Right cardiac atrium (tissue), 5 donors: ENCODE measurements at regions not wholly inside any gene's neighbourhood (a gene's known extent, or its start where the extent isn't known, plus 50 kb on each side); places are given as distances from the start of the nearest gene placed in this dataset.
A peak's percentile ranks its signal among the peaks of the same experiment; 100 is the strongest.
"Not testable (repeated sequence)": the region's sequence is repeated elsewhere in the genome, so short reads cannot be mapped to it uniquely, and the experiment has no call there.

ENCODE experiments used
- ATAC-seq, 2 donors: fragments of 200-7000 bp; cut with Tn5 transposase; one replicate each; pipeline versions ENCODE4 v1.8.0 to v1.9.1; 2020; ENCODE audit warnings: moderate library complexity in 2 of 2, mild to moderate bottlenecking in 1 of 2
- DNase-seq, 3 donors: peaks; one replicate each; pipeline ENCODE4 v3.0.0-alpha.2; 2020
- H3K27ac ChIP-seq: one replicate; pipeline ENCODE4 v1.5.1; 2013; ENCODE audit warnings: mild to moderate bottlenecking, low read length, control low read depth, moderate library complexity
- H3K27me3 ChIP-seq: one replicate; pipeline ENCODE4 v1.6.1; 2013; ENCODE audit not compliant: control insufficient read depth, insufficient read depth
- H3K4me1 ChIP-seq: one replicate; pipeline ENCODE4 v1.6.1; 2013; ENCODE audit warnings: low read length; ENCODE audit not compliant: control insufficient read depth, insufficient read depth
- H3K4me3 ChIP-seq: one replicate; pipeline ENCODE4 v1.5.1; 2013; ENCODE audit warnings: low read length, control low read depth
- H3K9me3 ChIP-seq: one replicate; pipeline ENCODE4 v1.6.1; 2013; ENCODE audit warnings: low read length; ENCODE audit not compliant: control insufficient read depth
- WGBS: extraction: QIAGEN DNeasy Blood & Tissue Kit; methylation state at CpG from one replicate; pipeline ENCODE4 v1.1.7; 2013; 5-methylcytosine and 5-hydroxymethylcytosine counted together
- intact Hi-C, 4 donors: fragments of 100-400 bp; cut with DNase I; formaldehyde crosslinking; loops; one replicate each; pipeline versions ENCODE4 v1.11.0 to v1.14.0; 2022 to 2023
- donor health status: healthy with polysubstance abuse.
- donor health status: DM: no; HTN: yes; CAD: no.
- donor health status: DM: no; HTN: no; CAD: no.
- donor health status: DM: no; HTN: yes; CAD: no; lungs with severe emphysema.
- donor health status: DM: yes; HTN: yes; CAD: no.

DNA sequence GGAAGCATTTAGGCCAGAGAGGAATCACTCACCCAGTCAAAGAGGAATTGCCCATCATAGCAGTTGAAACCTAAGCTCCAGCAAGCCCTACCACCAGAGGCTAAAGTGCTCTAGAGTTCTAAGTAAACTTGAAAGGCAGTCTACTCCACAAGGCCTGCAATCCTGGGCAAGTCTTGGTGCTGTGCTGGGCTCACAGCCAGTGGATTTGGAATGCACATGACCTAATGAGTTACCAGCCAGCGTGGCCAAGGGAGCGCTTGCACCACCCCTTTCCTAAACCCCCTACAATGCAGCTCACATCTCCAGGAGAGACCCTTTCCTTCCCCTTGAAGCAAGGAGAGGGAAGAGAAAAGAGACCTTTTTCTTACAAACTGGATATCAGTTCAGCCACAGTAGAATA is 445.7 kb downstream of the GASK1B start:
- Histone ChIP-seq H3K4me1 (no peaks in the 10 kb centered on the region), H3K27ac (no peak overlapping the region), H3K27me3 (no peaks in the 10 kb centered on the region), H3K4me3 (no peak overlapping the region), H3K9me3 (no peaks in the 10 kb centered on the region)
- DNase-seq (no peak), ATAC-seq (no peak)
- 75% methylated on average over 2 of the region's 2 CpGs for WGBS
- intact Hi-C loops: no loop called here

GRCh38 chr4:157722146-157722545 is 450.7 kb downstream of the GASK1B start:
- no peak for DNase-seq
- intact Hi-C loops: no loop called here
- Histone ChIP-seq H3K9me3 (no peaks in the 10 kb centered on the region), H3K27ac (no peak overlapping the region), H3K4me1 (no peaks in the 10 kb centered on the region), H3K27me3 (no peaks in the 10 kb centered on the region), H3K4me3 (no peak overlapping the region)
- ATAC-seq: no peak

DNA sequence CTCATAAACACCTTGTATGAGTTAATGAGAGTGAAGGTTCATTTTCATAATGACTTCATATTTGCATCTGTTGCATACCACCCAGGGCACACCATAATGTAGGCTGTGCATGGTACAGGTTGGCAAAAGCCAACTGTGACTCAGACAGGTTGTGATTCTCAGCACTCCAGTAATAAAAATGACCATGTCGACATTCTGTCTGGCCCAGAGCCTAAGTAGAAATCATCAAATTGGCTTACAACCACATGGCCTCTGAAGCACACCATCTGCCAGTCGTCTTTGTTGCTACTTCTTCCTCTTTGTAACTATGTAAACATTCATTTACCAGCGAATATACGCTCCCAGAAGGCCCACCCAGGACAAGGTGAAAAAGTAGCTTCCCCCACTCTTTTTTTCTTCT is 459.5 kb downstream of the GASK1B start:
- H3K27ac ChIP-seq: no peak overlapping the region
- no peak overlapping the region for H3K4me3 ChIP-seq
- DNase-seq (no peak), ATAC-seq (no peak)
- H3K9me3 ChIP-seq: no peaks in the 10 kb centered on the region
- H3K4me1 ChIP-seq: no peaks in the 10 kb centered on the region
- no peaks in the 10 kb centered on the region for H3K27me3 ChIP-seq
- 46% methylated on average over 4 of the region's 4 CpGs for WGBS
- intact Hi-C loops: no loop called here

DNA sequence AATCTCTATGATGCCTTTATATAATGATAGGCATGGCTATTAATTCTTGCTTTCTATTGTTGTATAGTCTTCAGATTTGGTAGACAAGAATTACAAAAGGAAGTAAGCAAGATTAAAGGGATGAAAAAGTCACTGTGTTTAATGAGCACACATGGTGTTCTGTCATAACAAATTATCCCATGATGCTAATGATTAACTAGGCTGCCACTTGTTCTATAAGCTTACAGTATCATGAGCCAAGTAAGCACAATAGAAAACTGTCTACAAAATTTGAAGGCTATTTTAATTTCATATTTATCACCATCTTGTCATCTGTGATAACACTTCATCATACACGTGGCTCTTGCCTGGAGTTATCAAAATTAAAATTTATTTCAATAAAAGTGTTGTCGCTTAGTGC is 466.7 kb downstream of the GASK1B start:
- ATAC-seq (no peak), DNase-seq (no peak)
- H3K4me1 ChIP-seq: peaks cover 2% of the 10 kb centered on the region
- no peaks in the 10 kb centered on the region for H3K27me3 ChIP-seq
- intact Hi-C loops: no loop called here
- 65% methylated on average over 2 of the region's 2 CpGs for WGBS
- H3K9me3 ChIP-seq: no peaks in the 10 kb centered on the region
- no peak overlapping the region for H3K4me3 ChIP-seq
- no peak overlapping the region for H3K27ac ChIP-seq

GRCh38 chr4:157702831-157703230 is 470.0 kb downstream of the GASK1B start:
- WGBS: 92% methylated on average over 3 of the region's 3 CpGs
- no peak for ATAC-seq
- intact Hi-C loops: no loop called here
- H3K9me3 ChIP-seq: no peaks in the 10 kb centered on the region
- no peak overlapping the region for H3K27ac ChIP-seq
- H3K27me3 ChIP-seq: no peaks in the 10 kb centered on the region
- H3K4me3 ChIP-seq: no peak overlapping the region
- no peak for DNase-seq
- H3K4me1 ChIP-seq: peaks cover 4% of the 10 kb centered on the region

GRCh38 chr4:157701695-157701994 is 471.2 kb downstream of the GASK1B start:
- Histone ChIP-seq H3K4me1 (peaks cover 4% of the 10 kb centered on the region), H3K27ac (no peak overlapping the region), H3K27me3 (no peaks in the 10 kb centered on the region), H3K4me3 (no peak overlapping the region), H3K9me3 (no peaks in the 10 kb centered on the region)
- WGBS: 29% methylated on average over 3 of the region's 3 CpGs
- intact Hi-C loops: no loop called here
- ATAC-seq (no peak), DNase-seq (no peak)

GRCh38 chr4:157700898-157701694 is 471.7 kb downstream of the GASK1B start:
- H3K9me3 ChIP-seq: no peaks in the 10 kb centered on the region
- DNase-seq: no peak
- peak; percentile 45 to 57 for ATAC-seq
- H3K4me3 ChIP-seq: no peak overlapping the region
- intact Hi-C loops: no loop called here
- 28% methylated on average over 3 of the region's 3 CpGs for WGBS
- no peaks in the 10 kb centered on the region for H3K27me3 ChIP-seq
- peaks cover 4% of the 10 kb centered on the region for H3K4me1 ChIP-seq
- H3K27ac ChIP-seq: no peak overlapping the region

GRCh38 chr4:157689476-157689875 is 468.9 kb downstream of the GRIA2 start:
- Histone ChIP-seq H3K27me3 (no peaks in the 10 kb centered on the region), H3K9me3 (no peaks in the 10 kb centered on the region), H3K4me3 (no peak overlapping the region), H3K4me1 (no peaks in the 10 kb centered on the region), H3K27ac (no peak overlapping the region)
- WGBS: 56% methylated on average over 1 of the region's 1 CpG
- intact Hi-C loops: no loop called here
- DNase-seq: no peak
- no peak for ATAC-seq

- WGBS: 93% methylated on average over 1 of the region's 1 CpG
- no peak overlapping the region for H3K27ac ChIP-seq
- ATAC-seq: no peak
- no peaks in the 10 kb centered on the region for H3K27me3 ChIP-seq
- no peaks in the 10 kb centered on the region for H3K9me3 ChIP-seq
- no peaks in the 10 kb centered on the region for H3K4me1 ChIP-seq
- no peak for DNase-seq
- no peak overlapping the region for H3K4me3 ChIP-seq
- intact Hi-C loops: no loop called here
Measured at GRCh38 chr4:157687971-157688370, 467.4 kb downstream of the GRIA2 start.

DNA sequence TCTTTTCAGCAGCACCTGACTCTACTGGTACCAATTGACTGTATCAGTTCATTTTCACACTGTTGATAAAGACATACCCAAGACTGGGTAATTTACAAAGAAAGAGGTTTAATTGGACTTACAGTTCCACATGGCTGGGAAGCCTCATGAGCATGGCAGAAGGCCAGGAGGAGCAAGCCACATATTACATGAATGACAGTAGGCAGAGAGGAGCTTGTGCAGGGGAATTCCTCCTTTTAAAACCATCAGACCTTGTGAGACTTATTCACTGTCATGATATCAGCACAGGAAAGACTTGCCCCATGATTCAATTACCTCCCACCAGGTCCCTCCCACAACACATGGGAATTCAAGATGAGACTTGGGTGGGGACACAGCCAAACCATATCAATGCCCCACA is 458.8 kb downstream of the GRIA2 start:
- ATAC-seq, intact Hi-C loops, H3K27ac ChIP-seq, H3K27me3 ChIP-seq, H3K4me1 ChIP-seq, DNase-seq, H3K4me3 ChIP-seq, H3K9me3 ChIP-seq: not testable (repeated sequence)

DNA sequence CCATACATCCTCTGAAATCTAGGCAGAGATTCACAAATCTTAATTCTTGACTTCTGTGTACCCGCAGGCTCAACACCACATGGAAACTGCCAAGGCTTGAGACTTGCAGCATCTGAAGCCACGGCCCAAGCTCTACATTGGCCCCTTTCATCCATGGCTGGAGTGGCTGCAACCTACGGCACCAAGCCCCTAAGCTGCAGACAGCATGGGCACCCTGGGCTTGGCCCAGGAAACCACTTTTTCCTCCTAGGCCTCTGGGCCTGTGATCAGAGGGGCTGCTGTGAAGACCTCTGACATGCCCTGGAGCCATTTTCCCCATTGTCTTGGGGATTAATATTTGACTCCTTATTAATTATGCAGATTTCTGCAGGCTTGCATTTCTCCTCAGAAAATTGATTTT is 457.9 kb downstream of the GRIA2 start:
- H3K4me1 ChIP-seq: no peaks in the 10 kb centered on the region
- intact Hi-C loops: no loop called here
- 88% methylated on average over 3 of the region's 3 CpGs for WGBS
- H3K27me3 ChIP-seq: no peaks in the 10 kb centered on the region
- DNase-seq (peak in 1 of 3 donors; percentile 12), ATAC-seq (no peak)
- no peaks in the 10 kb centered on the region for H3K9me3 ChIP-seq
- no peak overlapping the region for H3K4me3 ChIP-seq
- no peak overlapping the region for H3K27ac ChIP-seq

DNA sequence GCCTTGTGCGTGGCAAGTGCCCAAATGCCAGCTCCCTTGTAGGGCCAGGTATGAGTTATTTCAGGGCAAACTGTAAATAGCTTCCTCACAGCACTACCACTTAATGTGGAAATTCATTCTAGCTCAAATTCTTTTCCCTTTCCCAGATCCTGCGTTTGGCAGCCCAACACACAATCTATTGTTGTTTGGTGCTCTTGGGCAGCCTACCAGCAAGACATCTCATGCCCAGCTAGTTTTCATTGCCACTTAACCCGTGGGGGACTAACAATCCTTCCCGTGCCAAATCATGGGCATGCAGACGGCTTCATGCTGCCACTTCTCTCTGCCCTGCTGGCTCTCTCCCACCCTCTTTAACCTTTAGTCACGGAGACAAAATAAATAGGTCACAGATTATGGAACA is 454.2 kb downstream of the GRIA2 start:
- 64% methylated on average over 6 of the region's 6 CpGs for WGBS
- intact Hi-C loops: no loop called here
- Histone ChIP-seq H3K4me1 (no peaks in the 10 kb centered on the region), H3K4me3 (no peak overlapping the region), H3K27me3 (no peaks in the 10 kb centered on the region), H3K27ac (no peak overlapping the region), H3K9me3 (no peaks in the 10 kb centered on the region)
- DNase-seq (no peak), ATAC-seq (no peak)
